CD8-positive, alpha-beta memory T cell (primary cell): ENCODE measurements at regions not wholly inside any gene's neighbourhood (a gene's known extent, or its start where the extent isn't known, plus 50 kb on each side); places are given as distances from the start of the nearest gene placed in this dataset.

Experiments
- CTCF ChIA-PET: fragments of 350-600 bp; sonication (Branson Sonifier 250); formaldehyde crosslinking; loops from one replicate; lab custom pipeline; 2021; ENCODE audit warnings: antibody characterized with exemption; lab: Charles Lee
- POLR2A ChIA-PET: fragments of 350-600 bp; sonication (Branson Sonifier 250); formaldehyde crosslinking; loops from one replicate; lab custom pipeline; 2021; ENCODE audit warnings: antibody characterized with exemption; lab: Charles Lee
- DNase-seq, 5 donors: peaks; one replicate each; pipeline versions ENCODE4 v3.0.0 to v3.0.0-alpha.2; 2020 to 2022; ENCODE audit warnings: mixed read lengths in 1 of 5
- H3K27ac ChIP-seq: one replicate; pipeline ENCODE4 v1.7.0; 2013; ENCODE audit warnings: low read depth, mild to moderate bottlenecking, low read length, moderate library complexity
- H3K27me3 ChIP-seq: 2 replicates; pipeline ENCODE4 v1.7.0; 2013; ENCODE audit warnings: low read length, mild to moderate bottlenecking; ENCODE audit not compliant: insufficient read depth, poor library complexity, severe bottlenecking
- H3K36me3 ChIP-seq: 2 replicates; pipeline ENCODE4 v1.7.0; 2013; ENCODE audit warnings: mild to moderate bottlenecking, low read length, moderate library complexity; ENCODE audit not compliant: insufficient read depth
- H3K4me1 ChIP-seq: 2 replicates; pipeline ENCODE4 v1.7.0; 2013; ENCODE audit warnings: mild to moderate bottlenecking, low read length, moderate library complexity; ENCODE audit not compliant: insufficient read depth
- H3K4me3 ChIP-seq: 2 replicates; pipeline ENCODE4 v1.7.0; 2013; ENCODE audit warnings: mild to moderate bottlenecking, low read length
- H3K9me3 ChIP-seq: 2 replicates; pipeline ENCODE4 v1.7.0; 2013; ENCODE audit warnings: mild to moderate bottlenecking, low read length
- H3K27ac Mint-ChIP-seq, 8 donors: one replicate each; pipeline ENCODE4 v1.8.0; 2020 to 2021; ENCODE audit warnings: mixed read lengths in 8 of 8, mild to moderate bottlenecking in 6 of 8, inconsistent platforms in 3 of 8, moderate library complexity in 3 of 8
- H3K27me3 Mint-ChIP-seq, 2 donors: one replicate each; pipeline ENCODE4 v1.8.0; 2020 to 2021; ENCODE audit warnings: mixed read lengths in 2 of 2, mild to moderate bottlenecking in 1 of 2, moderate library complexity in 1 of 2
- H3K36me3 Mint-ChIP-seq, 3 donors: one replicate each; pipeline ENCODE4 v1.8.0; 2020 to 2021; ENCODE audit warnings: mixed read lengths in 3 of 3, inconsistent platforms in 1 of 3, mild to moderate bottlenecking in 1 of 3
- H3K4me1 Mint-ChIP-seq, 3 donors: one replicate each; pipeline ENCODE4 v1.8.0; 2020 to 2021; ENCODE audit warnings: mixed read lengths in 3 of 3, inconsistent platforms in 1 of 3, mild to moderate bottlenecking in 1 of 3
- H3K4me3 Mint-ChIP-seq, 7 donors: one replicate each; pipeline ENCODE4 v1.8.0; 2020 to 2021; ENCODE audit warnings: mixed read lengths in 7 of 7, mild to moderate bottlenecking in 6 of 7, moderate library complexity in 4 of 7, inconsistent platforms in 2 of 7
- H3K9me3 Mint-ChIP-seq, 5 donors: one replicate each; pipeline ENCODE4 v1.8.0; 2020 to 2022; ENCODE audit warnings: mixed read lengths in 5 of 5, mild to moderate bottlenecking in 3 of 5, moderate library complexity in 2 of 5, inconsistent platforms in 1 of 5

DNA sequence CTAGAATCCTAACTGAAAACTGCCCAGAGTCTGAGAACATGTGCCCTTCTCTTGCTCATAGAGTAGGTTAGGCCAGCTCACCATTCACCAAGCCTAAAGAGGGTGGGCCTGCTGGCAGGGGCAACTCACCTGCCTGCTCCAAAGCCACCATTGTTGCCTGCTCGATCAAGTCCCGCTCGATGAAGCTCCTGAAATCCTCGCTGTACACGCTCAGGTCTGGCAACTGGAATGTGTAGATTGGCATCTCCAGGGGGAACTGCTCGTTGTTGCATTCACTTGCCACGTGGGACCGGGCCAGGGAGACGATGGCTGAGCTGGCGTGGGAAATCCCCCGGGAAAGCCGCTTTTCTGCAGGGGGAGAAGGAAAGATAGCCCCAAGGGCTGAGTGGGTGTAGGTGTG is 232.2 kb downstream of the KLF13 start:
- no peaks in the 10 kb centered on the region for H3K4me1 Mint-ChIP-seq
- H3K27ac ChIP-seq: no peak overlapping the region
- H3K27me3 Mint-ChIP-seq: peaks cover 11 to 20% of the 10 kb centered on the region in 2 donors
- ChIA-PET CTCF (no interaction called here), POLR2A (no interaction called here)
- H3K4me1 ChIP-seq: no peaks in the 10 kb centered on the region
- DNase-seq: no peak
- no peak overlapping the region for H3K4me3 Mint-ChIP-seq
- H3K36me3 ChIP-seq: no peaks in the 10 kb centered on the region
- no peaks in the 10 kb centered on the region for H3K27me3 ChIP-seq
- no peaks in the 10 kb centered on the region for H3K9me3 Mint-ChIP-seq
- H3K9me3 ChIP-seq: no peaks in the 10 kb centered on the region
- H3K27ac Mint-ChIP-seq: no peak overlapping the region
- H3K4me3 ChIP-seq: no peak overlapping the region
- H3K36me3 Mint-ChIP-seq: no peaks in the 10 kb centered on the region

GRCh38 chr15:31559786-31560185 is 233.2 kb downstream of the KLF13 start:
- no peak overlapping the region for H3K4me3 ChIP-seq
- no peaks in the 10 kb centered on the region for H3K36me3 Mint-ChIP-seq
- POLR2A ChIA-PET: no interaction called here
- CTCF ChIA-PET: no interaction called here
- no peaks in the 10 kb centered on the region for H3K27me3 ChIP-seq
- no peaks in the 10 kb centered on the region for H3K9me3 ChIP-seq
- H3K27me3 Mint-ChIP-seq: peaks cover 6 to 20% of the 10 kb centered on the region in 2 donors
- no peak overlapping the region for H3K4me3 Mint-ChIP-seq
- no peaks in the 10 kb centered on the region for H3K9me3 Mint-ChIP-seq
- H3K36me3 ChIP-seq: no peaks in the 10 kb centered on the region
- DNase-seq: no peak
- no peaks in the 10 kb centered on the region for H3K4me1 ChIP-seq
- no peak overlapping the region for H3K27ac Mint-ChIP-seq
- H3K27ac ChIP-seq: no peak overlapping the region
- H3K4me1 Mint-ChIP-seq: no peaks in the 10 kb centered on the region

- H3K27me3 ChIP-seq: no peaks in the 10 kb centered on the region
- POLR2A ChIA-PET: no interaction called here
- no peaks in the 10 kb centered on the region for H3K9me3 ChIP-seq
- no peaks in the 10 kb centered on the region for H3K36me3 ChIP-seq
- H3K9me3 Mint-ChIP-seq: peaks cover 0 to 2% (median 0%) of the 10 kb centered on the region in 5 donors
- no peak for DNase-seq
- H3K27me3 Mint-ChIP-seq: peaks cover 3 to 20% of the 10 kb centered on the region in 2 donors
- no peak overlapping the region for H3K4me3 Mint-ChIP-seq
- CTCF ChIA-PET: no interaction called here
- no peaks in the 10 kb centered on the region for H3K36me3 Mint-ChIP-seq
- no peaks in the 10 kb centered on the region for H3K4me1 ChIP-seq
- no peak overlapping the region for H3K27ac Mint-ChIP-seq
- no peak overlapping the region for H3K27ac ChIP-seq
- no peaks in the 10 kb centered on the region for H3K4me1 Mint-ChIP-seq
- no peak overlapping the region for H3K4me3 ChIP-seq
These were observed 234.0 kb downstream of the KLF13 start for GRCh38 chr15:31560643-31561042.

DNA sequence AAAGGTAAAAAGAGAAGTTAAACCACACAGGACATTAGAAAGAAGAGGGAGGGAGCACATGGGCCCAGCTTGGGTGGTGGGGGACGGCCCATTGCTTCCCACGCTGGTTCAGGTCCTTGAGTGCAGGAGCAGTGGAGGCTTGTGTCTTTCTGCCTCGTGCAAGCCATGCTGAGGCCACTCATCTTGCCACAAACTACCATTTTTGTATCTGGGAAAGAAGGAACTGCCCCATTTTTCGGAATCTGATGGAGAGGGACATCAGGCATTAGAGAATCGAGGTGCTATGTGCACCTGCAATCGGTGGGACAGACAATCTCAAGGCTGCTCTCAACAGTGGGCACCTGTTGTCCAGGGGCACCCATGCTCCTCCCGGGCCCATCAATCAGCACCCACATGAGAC is 234.5 kb downstream of the KLF13 start:
- no peaks in the 10 kb centered on the region for H3K36me3 Mint-ChIP-seq
- peaks cover 3 to 16% of the 10 kb centered on the region in 2 donors for H3K27me3 Mint-ChIP-seq
- no peaks in the 10 kb centered on the region for H3K27me3 ChIP-seq
- H3K4me3 ChIP-seq: no peak overlapping the region
- ChIA-PET POLR2A (no interaction called here), CTCF (no interaction called here)
- H3K27ac ChIP-seq: no peak overlapping the region
- DNase-seq: no peak
- H3K27ac Mint-ChIP-seq: no peak overlapping the region
- H3K9me3 ChIP-seq: no peaks in the 10 kb centered on the region
- peaks cover 0 to 2% (median 0%) of the 10 kb centered on the region in 5 donors for H3K9me3 Mint-ChIP-seq
- H3K4me1 Mint-ChIP-seq: no peaks in the 10 kb centered on the region
- H3K36me3 ChIP-seq: no peaks in the 10 kb centered on the region
- H3K4me1 ChIP-seq: no peaks in the 10 kb centered on the region
- H3K4me3 Mint-ChIP-seq: no peak overlapping the region

- Mint-ChIP-seq H3K4me1 (no peaks in the 10 kb centered on the region), H3K9me3 (peaks cover 0 to 7% (median 4%) of the 10 kb centered on the region in 5 donors), H3K27me3 (peaks cover 3 to 8% of the 10 kb centered on the region in 2 donors), H3K36me3 (peaks cover 0 to 11% (median 0%) of the 10 kb centered on the region in 3 donors), H3K27ac (no peak overlapping the region), H3K4me3 (no peak overlapping the region)
- ChIA-PET POLR2A (no interaction called here), CTCF (no interaction called here)
- Histone ChIP-seq H3K9me3 (no peaks in the 10 kb centered on the region), H3K4me3 (no peak overlapping the region), H3K4me1 (no peaks in the 10 kb centered on the region), H3K27ac (no peak overlapping the region), H3K36me3 (no peaks in the 10 kb centered on the region), H3K27me3 (no peaks in the 10 kb centered on the region)
- DNase-seq: no peak
These were observed 236.4 kb downstream of the KLF13 start for GRCh38 chr15:31563001-31563400.

- H3K36me3 ChIP-seq: no peaks in the 10 kb centered on the region
- no peaks in the 10 kb centered on the region for H3K27me3 ChIP-seq
- H3K36me3 Mint-ChIP-seq: peaks cover 0 to 15% (median 0%) of the 10 kb centered on the region in 3 donors
- H3K27ac Mint-ChIP-seq: no peak overlapping the region
- H3K27ac ChIP-seq: no peak overlapping the region
- H3K9me3 Mint-ChIP-seq: peaks cover under 1 to 8% (median 7%) of the 10 kb centered on the region in 5 donors
- ChIA-PET CTCF (no interaction called here), POLR2A (no interaction called here)
- no peaks in the 10 kb centered on the region for H3K4me1 ChIP-seq
- H3K4me3 Mint-ChIP-seq: no peak overlapping the region
- H3K4me3 ChIP-seq: no peak overlapping the region
- DNase-seq: no peak
- no peaks in the 10 kb centered on the region for H3K9me3 ChIP-seq
- H3K4me1 Mint-ChIP-seq: no peaks in the 10 kb centered on the region
- peaks cover 3 to 8% of the 10 kb centered on the region in 2 donors for H3K27me3 Mint-ChIP-seq
These were observed 236.8 kb downstream of the KLF13 start for GRCh38 chr15:31563421-31563820.

GRCh38 chr15:31567861-31568260 is 241.2 kb downstream of the KLF13 start:
- Mint-ChIP-seq H3K4me3 (no peak overlapping the region), H3K4me1 (no peaks in the 10 kb centered on the region), H3K9me3 (peaks cover 7 to 10% (median 8%) of the 10 kb centered on the region in 5 donors), H3K27me3 (peaks cover 0 to 14% of the 10 kb centered on the region in 2 donors), H3K27ac (no peak overlapping the region), H3K36me3 (peaks cover 0 to 19% (median 0%) of the 10 kb centered on the region in 3 donors)
- H3K27ac ChIP-seq: no peak overlapping the region
- H3K4me3 ChIP-seq: no peak overlapping the region
- H3K4me1 ChIP-seq: no peaks in the 10 kb centered on the region
- no peak for DNase-seq
- no peaks in the 10 kb centered on the region for H3K9me3 ChIP-seq
- POLR2A ChIA-PET: no interaction called here
- no peaks in the 10 kb centered on the region for H3K36me3 ChIP-seq
- no peaks in the 10 kb centered on the region for H3K27me3 ChIP-seq
- CTCF ChIA-PET: no interaction called here

DNA sequence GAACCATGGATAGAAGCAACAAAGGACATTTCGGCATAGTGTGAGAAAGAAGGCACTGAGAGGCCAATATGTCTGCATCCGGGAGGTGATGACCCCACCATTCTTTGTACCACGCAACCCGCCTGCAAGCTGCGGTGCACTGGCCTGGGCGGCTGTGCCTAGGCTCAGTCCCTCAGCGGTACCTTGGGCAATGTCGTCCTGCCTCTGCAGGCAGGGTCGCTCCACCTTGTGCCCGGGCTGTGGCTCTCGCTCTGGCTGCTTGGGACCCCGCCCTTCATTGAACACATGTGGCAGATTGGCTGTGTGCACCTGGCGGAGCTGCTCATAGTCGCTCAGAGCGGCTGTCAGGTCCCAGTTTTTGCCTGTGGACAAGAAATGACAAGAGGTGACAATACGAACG is 243.2 kb downstream of the KLF13 start:
- no peaks in the 10 kb centered on the region for H3K4me1 Mint-ChIP-seq
- CTCF ChIA-PET: no interaction called here
- Histone ChIP-seq H3K27ac (no peak overlapping the region), H3K4me3 (no peak overlapping the region), H3K27me3 (no peaks in the 10 kb centered on the region), H3K9me3 (no peaks in the 10 kb centered on the region), H3K4me1 (no peaks in the 10 kb centered on the region), H3K36me3 (no peaks in the 10 kb centered on the region)
- peaks cover 0 to 14% of the 10 kb centered on the region in 2 donors for H3K27me3 Mint-ChIP-seq
- POLR2A ChIA-PET: no interaction called here
- H3K27ac Mint-ChIP-seq: no peak overlapping the region
- H3K36me3 Mint-ChIP-seq: peaks cover 0 to 19% (median 0%) of the 10 kb centered on the region in 3 donors
- no peak for DNase-seq
- no peak overlapping the region for H3K4me3 Mint-ChIP-seq
- H3K9me3 Mint-ChIP-seq: peaks cover 7 to 10% (median 8%) of the 10 kb centered on the region in 5 donors

GRCh38 chr15:31570591-31570990 is 244.0 kb downstream of the KLF13 start:
- Mint-ChIP-seq H3K9me3 (peaks cover 7 to 9% (median 8%) of the 10 kb centered on the region in 5 donors), H3K4me1 (no peaks in the 10 kb centered on the region), H3K27ac (no peak overlapping the region), H3K4me3 (no peak overlapping the region), H3K36me3 (peaks cover 0 to 19% (median 0%) of the 10 kb centered on the region in 3 donors), H3K27me3 (peaks cover 0 to 14% of the 10 kb centered on the region in 2 donors)
- no peak for DNase-seq
- Histone ChIP-seq H3K36me3 (no peaks in the 10 kb centered on the region), H3K9me3 (no peaks in the 10 kb centered on the region), H3K4me3 (no peak overlapping the region), H3K27me3 (no peaks in the 10 kb centered on the region), H3K27ac (no peak overlapping the region), H3K4me1 (no peaks in the 10 kb centered on the region)
- CTCF ChIA-PET: no interaction called here
- POLR2A ChIA-PET: no interaction called here
